ENCODE measurements at regions not wholly inside any gene's neighbourhood (a gene's known extent, or its start where the extent isn't known, plus 50 kb on each side); places are given as distances from the start of the nearest gene placed in this dataset.

GRCh38 chr4:187550256-187550950 lies 445.2 kb upstream of the ZFP42 start:
- no peak for DNase-seq (ENCODE audit: low read depth in 2 of 3, low spot score in 1 of 3)

GRCh38 chr4:187552781-187553180 lies 442.8 kb upstream of the ZFP42 start:
- no peak for DNase-seq (ENCODE audit: low read depth in 2 of 3, low spot score in 1 of 3)

GRCh38 chr4:187555174-187555573 lies 440.4 kb upstream of the ZFP42 start:
- DNase-seq (ENCODE audit: low read depth in 2 of 3, low spot score in 1 of 3) = no peak

GRCh38 chr4:187558391-187558790 lies 437.2 kb upstream of the ZFP42 start:
- DNase-seq (ENCODE audit: low read depth in 2 of 3, low spot score in 1 of 3) = no peak

- no peak for DNase-seq (ENCODE audit: low read depth in 2 of 3, low spot score in 1 of 3)
These were observed 433.2 kb upstream of the ZFP42 start for GRCh38 chr4:187562345-187562744.

GRCh38 chr4:187565416-187565815 lies 430.2 kb upstream of the ZFP42 start:
- DNase-seq (ENCODE audit: low read depth in 2 of 3, low spot score in 1 of 3) = no peak

- DNase-seq (ENCODE audit: low read depth in 2 of 3, low spot score in 1 of 3) = no peak
These were observed 425.7 kb upstream of the ZFP42 start for GRCh38 chr4:187569871-187570270.

- DNase-seq (ENCODE audit: low read depth in 2 of 3, low spot score in 1 of 3) = no peak
These were observed 419.9 kb upstream of the ZFP42 start for GRCh38 chr4:187575706-187576105.

- no peak for DNase-seq (ENCODE audit: low read depth in 2 of 3, low spot score in 1 of 3)
These were observed 418.8 kb upstream of the ZFP42 start for GRCh38 chr4:187576751-187577150.

GRCh38 chr4:187577941-187578480 lies 417.6 kb upstream of the ZFP42 start:
- no peak for DNase-seq (ENCODE audit: low read depth in 2 of 3, low spot score in 1 of 3)

GRCh38 chr4:187586892-187587291 lies 408.7 kb upstream of the ZFP42 start:
- DNase-seq (ENCODE audit: low read depth in 2 of 3, low spot score in 1 of 3) = no peak

GRCh38 chr4:187598196-187598595 lies 397.4 kb upstream of the ZFP42 start:
- no peak for DNase-seq (ENCODE audit: low read depth in 2 of 3, low spot score in 1 of 3)

GRCh38 chr4:187602339-187603092 lies 393.1 kb upstream of the ZFP42 start:
- DNase-seq (ENCODE audit: low read depth in 2 of 3, low spot score in 1 of 3) = no peak

GRCh38 chr4:187603093-187604025 lies 392.2 kb upstream of the ZFP42 start:
- DNase-seq (ENCODE audit: low read depth in 2 of 3, low spot score in 1 of 3) = no peak

GRCh38 chr4:187604984-187605383 lies 390.6 kb upstream of the ZFP42 start:
- DNase-seq (ENCODE audit: low read depth in 2 of 3, low spot score in 1 of 3) = no peak

- peak in 1 of 3 donors; percentile 9 for DNase-seq (ENCODE audit: low read depth in 2 of 3, low spot score in 1 of 3)
These were observed 389.0 kb upstream of the ZFP42 start for GRCh38 chr4:187606581-187606980.

- no peak for DNase-seq (ENCODE audit: low read depth in 2 of 3, low spot score in 1 of 3)
These were observed 387.6 kb upstream of the ZFP42 start for GRCh38 chr4:187608001-187608421.

- DNase-seq (ENCODE audit: low read depth in 2 of 3, low spot score in 1 of 3) = no peak
These were observed 383.3 kb upstream of the ZFP42 start for GRCh38 chr4:187612301-187612700.

- DNase-seq (ENCODE audit: low read depth in 2 of 3, low spot score in 1 of 3) = no peak
These were observed 382.3 kb upstream of the ZFP42 start for GRCh38 chr4:187613089-187613839.

- no peak for DNase-seq (ENCODE audit: low read depth in 2 of 3, low spot score in 1 of 3)
These were observed 379.6 kb upstream of the ZFP42 start for GRCh38 chr4:187615972-187616371.

- DNase-seq (ENCODE audit: low read depth in 2 of 3, low spot score in 1 of 3) = no peak
These were observed 378.5 kb upstream of the ZFP42 start for GRCh38 chr4:187617113-187617512.
